H1 (cell line): ENCODE measurements at regions not wholly inside any gene's neighbourhood (a gene's known extent, or its start where the extent isn't known, plus 50 kb on each side); places are given as distances from the start of the nearest gene placed in this dataset.

ENCODE experiments used
- GABPA ChIP-seq: IDR thresholded peaks from 2 replicates; pipeline ENCODE4 v1.6.1; 2011; ENCODE audit warnings: mild to moderate bottlenecking, low read length, moderate library complexity, borderline replicate concordance; ENCODE audit not compliant: insufficient read depth
- KDM1A ChIP-seq: fragments of 200-600, 300-600 bp; sonication (generic); IDR thresholded peaks from 2 replicates; pipeline ENCODE4 v1.7.1; 2016; ENCODE audit warnings: mild to moderate bottlenecking, low read length, borderline replicate concordance
- POLR2AphosphoS5 ChIP-seq: IDR thresholded peaks from 2 replicates; pipeline ENCODE4 v1.6.1; 2011; ENCODE audit warnings: low read depth, low read length
- RAD21 ChIP-seq, 2 experiments: IDR thresholded peaks in 1 of 2; conservative IDR thresholded peaks in 1 of 2; 2 replicates each; pipeline ENCODE4 v1.6.1; 2011; ENCODE audit warnings: low read depth in 2 of 2, low read length in 2 of 2, improper control_type of control experiment in 1 of 2, inconsistent platforms in 1 of 2, mild to moderate bottlenecking in 1 of 2, moderate library complexity in 1 of 2
- TAF1 ChIP-seq: IDR thresholded peaks from 2 replicates; pipeline ENCODE4 v1.6.1; 2011; ENCODE audit warnings: mild to moderate bottlenecking, low read depth, low read length
- TF ChIP-seq, protein P1 (sequence below): fragments of 300-600 bp; sonication (generic); IDR thresholded peaks from 2 replicates; pipeline ENCODE4 v1.7.1; 2012; ENCODE audit warnings: low read length, moderate library complexity, mild to moderate bottlenecking, inconsistent platforms; ENCODE audit not compliant: insufficient replicate concordance

DNA sequence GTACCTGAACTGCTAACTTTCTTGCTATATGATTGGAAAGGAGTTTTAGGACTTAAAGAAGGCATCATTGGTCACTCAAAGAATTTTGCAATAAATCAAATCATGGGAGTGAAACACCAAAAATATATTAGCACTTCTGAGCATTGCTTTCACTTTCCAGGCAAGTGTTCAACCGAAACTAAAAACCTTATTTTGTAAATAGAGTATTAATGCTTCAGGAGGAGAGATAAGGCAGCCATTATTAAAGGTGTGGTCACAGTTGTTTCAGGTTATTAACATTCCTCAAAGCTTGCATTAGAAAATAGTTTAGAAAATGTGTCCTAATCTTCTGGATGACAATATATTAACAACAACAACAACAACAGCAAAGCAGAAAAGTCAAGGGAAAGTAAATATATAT is 92.3 kb upstream of the TLL1 start (continued):
- TF ChIP-seq, protein P1, sequence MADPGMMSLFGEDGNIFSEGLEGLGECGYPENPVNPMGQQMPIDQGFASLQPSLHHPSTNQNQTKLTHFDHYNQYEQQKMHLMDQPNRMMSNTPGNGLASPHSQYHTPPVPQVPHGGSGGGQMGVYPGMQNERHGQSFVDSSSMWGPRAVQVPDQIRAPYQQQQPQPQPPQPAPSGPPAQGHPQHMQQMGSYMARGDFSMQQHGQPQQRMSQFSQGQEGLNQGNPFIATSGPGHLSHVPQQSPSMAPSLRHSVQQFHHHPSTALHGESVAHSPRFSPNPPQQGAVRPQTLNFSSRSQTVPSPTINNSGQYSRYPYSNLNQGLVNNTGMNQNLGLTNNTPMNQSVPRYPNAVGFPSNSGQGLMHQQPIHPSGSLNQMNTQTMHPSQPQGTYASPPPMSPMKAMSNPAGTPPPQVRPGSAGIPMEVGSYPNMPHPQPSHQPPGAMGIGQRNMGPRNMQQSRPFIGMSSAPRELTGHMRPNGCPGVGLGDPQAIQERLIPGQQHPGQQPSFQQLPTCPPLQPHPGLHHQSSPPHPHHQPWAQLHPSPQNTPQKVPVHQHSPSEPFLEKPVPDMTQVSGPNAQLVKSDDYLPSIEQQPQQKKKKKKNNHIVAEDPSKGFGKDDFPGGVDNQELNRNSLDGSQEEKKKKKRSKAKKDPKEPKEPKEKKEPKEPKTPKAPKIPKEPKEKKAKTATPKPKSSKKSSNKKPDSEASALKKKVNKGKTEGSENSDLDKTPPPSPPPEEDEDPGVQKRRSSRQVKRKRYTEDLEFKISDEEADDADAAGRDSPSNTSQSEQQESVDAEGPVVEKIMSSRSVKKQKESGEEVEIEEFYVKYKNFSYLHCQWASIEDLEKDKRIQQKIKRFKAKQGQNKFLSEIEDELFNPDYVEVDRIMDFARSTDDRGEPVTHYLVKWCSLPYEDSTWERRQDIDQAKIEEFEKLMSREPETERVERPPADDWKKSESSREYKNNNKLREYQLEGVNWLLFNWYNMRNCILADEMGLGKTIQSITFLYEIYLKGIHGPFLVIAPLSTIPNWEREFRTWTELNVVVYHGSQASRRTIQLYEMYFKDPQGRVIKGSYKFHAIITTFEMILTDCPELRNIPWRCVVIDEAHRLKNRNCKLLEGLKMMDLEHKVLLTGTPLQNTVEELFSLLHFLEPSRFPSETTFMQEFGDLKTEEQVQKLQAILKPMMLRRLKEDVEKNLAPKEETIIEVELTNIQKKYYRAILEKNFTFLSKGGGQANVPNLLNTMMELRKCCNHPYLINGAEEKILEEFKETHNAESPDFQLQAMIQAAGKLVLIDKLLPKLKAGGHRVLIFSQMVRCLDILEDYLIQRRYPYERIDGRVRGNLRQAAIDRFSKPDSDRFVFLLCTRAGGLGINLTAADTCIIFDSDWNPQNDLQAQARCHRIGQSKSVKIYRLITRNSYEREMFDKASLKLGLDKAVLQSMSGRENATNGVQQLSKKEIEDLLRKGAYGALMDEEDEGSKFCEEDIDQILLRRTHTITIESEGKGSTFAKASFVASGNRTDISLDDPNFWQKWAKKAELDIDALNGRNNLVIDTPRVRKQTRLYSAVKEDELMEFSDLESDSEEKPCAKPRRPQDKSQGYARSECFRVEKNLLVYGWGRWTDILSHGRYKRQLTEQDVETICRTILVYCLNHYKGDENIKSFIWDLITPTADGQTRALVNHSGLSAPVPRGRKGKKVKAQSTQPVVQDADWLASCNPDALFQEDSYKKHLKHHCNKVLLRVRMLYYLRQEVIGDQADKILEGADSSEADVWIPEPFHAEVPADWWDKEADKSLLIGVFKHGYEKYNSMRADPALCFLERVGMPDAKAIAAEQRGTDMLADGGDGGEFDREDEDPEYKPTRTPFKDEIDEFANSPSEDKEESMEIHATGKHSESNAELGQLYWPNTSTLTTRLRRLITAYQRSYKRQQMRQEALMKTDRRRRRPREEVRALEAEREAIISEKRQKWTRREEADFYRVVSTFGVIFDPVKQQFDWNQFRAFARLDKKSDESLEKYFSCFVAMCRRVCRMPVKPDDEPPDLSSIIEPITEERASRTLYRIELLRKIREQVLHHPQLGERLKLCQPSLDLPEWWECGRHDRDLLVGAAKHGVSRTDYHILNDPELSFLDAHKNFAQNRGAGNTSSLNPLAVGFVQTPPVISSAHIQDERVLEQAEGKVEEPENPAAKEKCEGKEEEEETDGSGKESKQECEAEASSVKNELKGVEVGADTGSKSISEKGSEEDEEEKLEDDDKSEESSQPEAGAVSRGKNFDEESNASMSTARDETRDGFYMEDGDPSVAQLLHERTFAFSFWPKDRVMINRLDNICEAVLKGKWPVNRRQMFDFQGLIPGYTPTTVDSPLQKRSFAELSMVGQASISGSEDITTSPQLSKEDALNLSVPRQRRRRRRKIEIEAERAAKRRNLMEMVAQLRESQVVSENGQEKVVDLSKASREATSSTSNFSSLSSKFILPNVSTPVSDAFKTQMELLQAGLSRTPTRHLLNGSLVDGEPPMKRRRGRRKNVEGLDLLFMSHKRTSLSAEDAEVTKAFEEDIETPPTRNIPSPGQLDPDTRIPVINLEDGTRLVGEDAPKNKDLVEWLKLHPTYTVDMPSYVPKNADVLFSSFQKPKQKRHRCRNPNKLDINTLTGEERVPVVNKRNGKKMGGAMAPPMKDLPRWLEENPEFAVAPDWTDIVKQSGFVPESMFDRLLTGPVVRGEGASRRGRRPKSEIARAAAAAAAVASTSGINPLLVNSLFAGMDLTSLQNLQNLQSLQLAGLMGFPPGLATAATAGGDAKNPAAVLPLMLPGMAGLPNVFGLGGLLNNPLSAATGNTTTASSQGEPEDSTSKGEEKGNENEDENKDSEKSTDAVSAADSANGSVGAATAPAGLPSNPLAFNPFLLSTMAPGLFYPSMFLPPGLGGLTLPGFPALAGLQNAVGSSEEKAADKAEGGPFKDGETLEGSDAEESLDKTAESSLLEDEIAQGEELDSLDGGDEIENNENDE = no peak
- TF ChIP-seq GABPA (no peak), TAF1 (no peak), RAD21 (IDR thresholded peaks at IDR 0.05 in 1 of 2, conservative IDR thresholded peaks at IDR 0.05 in 1 of 2; ENCODE audit: low read depth in 2 of 2, low read length in 2 of 2) (no peak), POLR2AphosphoS5 (no peak), KDM1A (no peak)
